HepG2 (cell line): ENCODE measurements at regions not wholly inside any gene's neighbourhood (a gene's known extent, or its start where the extent isn't known, plus 50 kb on each side); places are given as distances from the start of the nearest gene placed in this dataset.
A peak's percentile ranks its signal among the peaks of the same experiment; 100 is the strongest.

Source experiments
- CREM ChIP-seq, 2 experiments: sonication (generic) in 1 of 2; formaldehyde crosslinking in 1 of 2; IDR thresholded peaks; 2 replicates each; pipeline versions ENCODE4 v1.4.0 to v1.6.1; 2016 to 2020; ENCODE audit warnings: antibody characterized with exemption in 1 of 2, mild to moderate bottlenecking in 1 of 2, missing genetic modification reagents in 1 of 2
- GFI1 ChIP-seq: sonication (generic); formaldehyde crosslinking; IDR thresholded peaks from 2 replicates; pipeline ENCODE4 v1.5.0; 2020; ENCODE audit warnings: missing genetic modification reagents, mild to moderate bottlenecking, borderline replicate concordance
- HMG20A ChIP-seq: IDR thresholded peaks from 2 replicates; pipeline ENCODE4 v1.6.1; 2016; ENCODE audit warnings: borderline replicate concordance
- LBX2 ChIP-seq: sonication (generic); formaldehyde crosslinking; IDR thresholded peaks from 2 replicates; pipeline ENCODE4 v1.5.0; 2020; ENCODE audit warnings: missing genetic modification reagents, mild to moderate bottlenecking, borderline replicate concordance
- MAFK ChIP-seq, 2 experiments: IDR thresholded peaks in 1 of 2; conservative IDR thresholded peaks in 1 of 2; 2 replicates each; pipeline ENCODE4 v1.6.1; 2011; ENCODE audit warnings: improper control_type of control experiment in 2 of 2, low read length in 2 of 2
- MEIS1 ChIP-seq: sonication (generic); formaldehyde crosslinking; IDR thresholded peaks from 2 replicates; pipeline ENCODE4 v1.9.0; 2021; ENCODE audit warnings: mild to moderate bottlenecking, missing genetic modification reagents, moderate library complexity, borderline replicate concordance
- SMAD9 ChIP-seq: sonication (generic); formaldehyde crosslinking; IDR thresholded peaks from 2 replicates; pipeline ENCODE4 v1.5.1; 2020; ENCODE audit warnings: mild to moderate bottlenecking, missing genetic modification reagents
- SOX13 ChIP-seq, 3 experiments: fragments of 450-650 bp in 1 of 3; sonication (generic) in 1 of 3; formaldehyde crosslinking in 1 of 3; IDR thresholded peaks in 2 of 3; conservative IDR thresholded peaks in 1 of 3; 2 replicates each; pipeline versions ENCODE4 v1.5.0 to v1.6.1; 2016 to 2020; ENCODE audit warnings: antibody characterized with exemption in 1 of 3, mild to moderate bottlenecking in 1 of 3, missing compliant biosample characterization in 1 of 3, missing genetic modification reagents in 1 of 3, moderate library complexity in 1 of 3
- TBX3 ChIP-seq: fragments of 450-650 bp; IDR thresholded peaks from 2 replicates; pipeline ENCODE4 v1.6.1; 2017; ENCODE audit warnings: antibody characterized with exemption, mild to moderate bottlenecking, inconsistent platforms, borderline replicate concordance
- TEAD3 ChIP-seq: optimal IDR thresholded peaks from 2 replicates; pipeline ENCODE3; 2016; ENCODE audit warnings: borderline replicate concordance
- ZNF484 ChIP-seq: sonication (generic); formaldehyde crosslinking; IDR thresholded peaks from 2 replicates; pipeline ENCODE4 v1.5.1; 2020; ENCODE audit warnings: mild to moderate bottlenecking, low read depth, missing genetic modification reagents, borderline replicate concordance
- ZNF609 ChIP-seq: sonication (generic); formaldehyde crosslinking; IDR thresholded peaks from 2 replicates; pipeline ENCODE4 v1.4.0; 2020; ENCODE audit warnings: mild to moderate bottlenecking, missing genetic modification reagents, borderline replicate concordance
- ZNF614 ChIP-seq: IDR thresholded peaks from 2 replicates; pipeline ENCODE4 v1.6.1; 2018; ENCODE audit warnings: missing biosample characterization, missing genetic modification reagents, inconsistent platforms, borderline replicate concordance
- ZNF616 ChIP-seq: sonication (generic); formaldehyde crosslinking; IDR thresholded peaks from 2 replicates; pipeline ENCODE4 v1.5.0; 2020; ENCODE audit warnings: low read depth, mild to moderate bottlenecking, missing genetic modification reagents

- TF ChIP-seq TEAD3 (CRISPR knock-in tag) (peak; percentile 12), LBX2 (CRISPR knock-in tag) (no peak), TBX3 (0 out of 2 replicates have a peak, but pooled peaks have one; percentile 5), ZNF616 (CRISPR knock-in tag) (no peak), ZNF614 (CRISPR knock-in tag) (peak; percentile 80), ZNF484 (CRISPR knock-in tag) (no peak), SOX13 (IDR thresholded peaks at IDR 0.05) (no peak), SOX13 (CRISPR knock-in tag; conservative IDR thresholded peaks at IDR 0.05 in 1 of 2, IDR thresholded peaks at IDR 0.05 in 1 of 2) (peak in 1 of 2 experiments; percentile 70; a peak in 2 of 4 replicates), ZNF609 (0 out of 2 replicates have a peak, but pooled peaks have one; percentile 22), CREM (IDR thresholded peaks at IDR 0.05) (peak; percentile 88), CREM (CRISPR knock-in tag; IDR thresholded peaks at IDR 0.05) (no peak), HMG20A (CRISPR knock-in tag) (peak; percentile 66; the same call in 1 of the 2 replicates), MEIS1 (CRISPR knock-in tag) (peak; percentile 63), GFI1 (no peak), SMAD9 (CRISPR knock-in tag) (no peak), MAFK (conservative IDR thresholded peaks at IDR 0.05 in 1 of 2, IDR thresholded peaks at IDR 0.05 in 1 of 2; ENCODE audit: low read length in 2 of 2) (0 out of 4 replicates have a peak, but pooled peaks of 1 of the 2 experiments have one; percentile 6)
- TF ChIP-seq, all 625 proteins: peak for 92
Measured at GRCh38 chr10:33509231-33509831, 174.9 kb upstream of the NRP1 start (continued).
